ENCODE measurements at regions not wholly inside any gene's neighbourhood (a gene's known extent, or its start where the extent isn't known, plus 50 kb on each side); places are given as distances from the start of the nearest gene placed in this dataset.

DNA sequence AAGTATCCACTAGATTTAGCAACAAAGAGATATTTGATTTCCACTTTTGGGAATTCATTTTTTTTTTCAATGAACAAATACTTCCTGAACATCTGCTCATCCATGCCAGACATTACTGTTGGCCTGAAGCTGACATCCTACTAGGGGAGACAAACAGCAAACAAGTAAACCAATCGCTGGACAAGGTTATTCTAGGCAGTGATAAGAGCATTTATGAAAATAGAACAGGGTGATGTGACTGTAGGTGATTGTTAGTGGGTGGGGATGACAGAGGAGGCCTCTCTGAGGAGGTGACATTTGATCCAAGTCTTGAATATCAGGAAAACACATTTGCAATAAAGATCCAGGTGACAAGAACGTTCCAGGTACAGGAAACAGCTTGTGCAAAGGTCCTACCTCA lies 89.1 kb upstream of the FAM180A start:
- Histone ChIP-seq H3K9me3 (ENCODE audit: insufficient read depth, low read depth, low read length) (no peaks in the 10 kb centered on the region), H4K20me1 (ENCODE audit: insufficient read depth, low read length, poor library complexity, severe bottlenecking) (no peaks in the 10 kb centered on the region), H3K4me2 (ENCODE audit: low read depth, low read length, poor library complexity, severe bottlenecking) (no peak overlapping the region), H3K4me1 (ENCODE audit: insufficient read depth, low read length, poor library complexity, severe bottlenecking) (no peaks in the 10 kb centered on the region), H3F3A (ENCODE audit: low read depth) (no peaks in the 10 kb centered on the region), H3K4me3 (ENCODE audit: low read length, poor library complexity, severe bottlenecking) (no peak overlapping the region), H3K79me2 (ENCODE audit: insufficient read depth, low read length) (no peaks in the 10 kb centered on the region), H2AFZ (ENCODE audit: low read length) (no peak overlapping the region), H3K9ac (ENCODE audit: low read depth, low read length, poor library complexity, severe bottlenecking) (no peak overlapping the region), H3K27me3 (ENCODE audit: insufficient read depth, low read length, poor library complexity, severe bottlenecking) (no peaks in the 10 kb centered on the region), H3K36me3 (ENCODE audit: insufficient read depth, low read length) (no peaks in the 10 kb centered on the region), H3K9me2 (replicated peaks; ENCODE audit: low read depth, low read length) (no peaks in the 10 kb centered on the region)
- TF ChIP-seq CTCF (conservative IDR thresholded peaks at IDR 0.05; ENCODE audit: low read length) (no peak), EZH2phosphoT487 (IDR thresholded peaks at IDR 0.05; ENCODE audit: borderline replicate concordance) (no peak)

GRCh38 chr7:135834266-135834665 lies 85.7 kb upstream of the FAM180A start:
- Histone ChIP-seq H3K36me3 (ENCODE audit: insufficient read depth, low read length) (no peaks in the 10 kb centered on the region), H3K4me2 (ENCODE audit: low read depth, low read length, poor library complexity, severe bottlenecking) (no peak overlapping the region), H3K27me3 (ENCODE audit: insufficient read depth, low read length, poor library complexity, severe bottlenecking) (no peaks in the 10 kb centered on the region), H3K4me1 (ENCODE audit: insufficient read depth, low read length, poor library complexity, severe bottlenecking) (no peaks in the 10 kb centered on the region), H3K79me2 (ENCODE audit: insufficient read depth, low read length) (no peaks in the 10 kb centered on the region), H2AFZ (ENCODE audit: low read length) (no peak overlapping the region), H3F3A (ENCODE audit: low read depth) (no peaks in the 10 kb centered on the region), H3K9me3 (ENCODE audit: insufficient read depth, low read depth, low read length) (no peaks in the 10 kb centered on the region), H3K4me3 (ENCODE audit: low read length, poor library complexity, severe bottlenecking) (no peak overlapping the region), H3K9me2 (replicated peaks; ENCODE audit: low read depth, low read length) (no peaks in the 10 kb centered on the region), H4K20me1 (ENCODE audit: insufficient read depth, low read length, poor library complexity, severe bottlenecking) (no peaks in the 10 kb centered on the region), H3K9ac (ENCODE audit: low read depth, low read length, poor library complexity, severe bottlenecking) (no peak overlapping the region)
- TF ChIP-seq EZH2phosphoT487 (IDR thresholded peaks at IDR 0.05; ENCODE audit: borderline replicate concordance), result no peak

- Histone ChIP-seq H3K36me3 (ENCODE audit: insufficient read depth, low read length) (no peaks in the 10 kb centered on the region), H3K79me2 (ENCODE audit: insufficient read depth, low read length) (no peaks in the 10 kb centered on the region), H3K27me3 (ENCODE audit: insufficient read depth, low read length, poor library complexity, severe bottlenecking) (no peaks in the 10 kb centered on the region), H3K9me3 (ENCODE audit: insufficient read depth, low read depth, low read length) (no peaks in the 10 kb centered on the region), H3K9me2 (replicated peaks; ENCODE audit: low read depth, low read length) (no peaks in the 10 kb centered on the region), H3F3A (ENCODE audit: low read depth) (no peaks in the 10 kb centered on the region), H3K4me3 (ENCODE audit: low read length, poor library complexity, severe bottlenecking) (no peak overlapping the region), H2AFZ (ENCODE audit: low read length) (no peak overlapping the region), H3K4me2 (ENCODE audit: low read depth, low read length, poor library complexity, severe bottlenecking) (no peak overlapping the region), H4K20me1 (ENCODE audit: insufficient read depth, low read length, poor library complexity, severe bottlenecking) (no peaks in the 10 kb centered on the region), H3K4me1 (ENCODE audit: insufficient read depth, low read length, poor library complexity, severe bottlenecking) (no peaks in the 10 kb centered on the region), H3K9ac (ENCODE audit: low read depth, low read length, poor library complexity, severe bottlenecking) (no peak overlapping the region)
- TF ChIP-seq EZH2phosphoT487 (IDR thresholded peaks at IDR 0.05; ENCODE audit: borderline replicate concordance) (no peak), CTCF (conservative IDR thresholded peaks at IDR 0.05; ENCODE audit: low read length) (no peak)
Measured at GRCh38 chr7:135833642-135834041, 85.0 kb upstream of the FAM180A start.

- H2AFZ ChIP-seq (ENCODE audit: low read length), result no peak overlapping the region
- no peaks in the 10 kb centered on the region for H3K36me3 ChIP-seq (ENCODE audit: insufficient read depth, low read length)
- no peaks in the 10 kb centered on the region for H3K27me3 ChIP-seq (ENCODE audit: insufficient read depth, low read length, poor library complexity, severe bottlenecking)
- no peaks in the 10 kb centered on the region for H3K79me2 ChIP-seq (ENCODE audit: insufficient read depth, low read length)
- H3K9me2 ChIP-seq (replicated peaks; ENCODE audit: low read depth, low read length), result no peaks in the 10 kb centered on the region
- TF ChIP-seq EZH2phosphoT487 (IDR thresholded peaks at IDR 0.05; ENCODE audit: borderline replicate concordance) (no peak), CTCF (conservative IDR thresholded peaks at IDR 0.05; ENCODE audit: low read length) (no peak)
- H3K9me3 ChIP-seq (ENCODE audit: insufficient read depth, low read depth, low read length), result no peaks in the 10 kb centered on the region
- no peak overlapping the region for H3K9ac ChIP-seq (ENCODE audit: low read depth, low read length, poor library complexity, severe bottlenecking)
- no peak overlapping the region for H3K4me3 ChIP-seq (ENCODE audit: low read length, poor library complexity, severe bottlenecking)
- H3K4me1 ChIP-seq (ENCODE audit: insufficient read depth, low read length, poor library complexity, severe bottlenecking), result no peaks in the 10 kb centered on the region
- H3F3A ChIP-seq (ENCODE audit: low read depth), result no peaks in the 10 kb centered on the region
- no peak overlapping the region for H3K4me2 ChIP-seq (ENCODE audit: low read depth, low read length, poor library complexity, severe bottlenecking)
- H4K20me1 ChIP-seq (ENCODE audit: insufficient read depth, low read length, poor library complexity, severe bottlenecking), result no peaks in the 10 kb centered on the region
Measured at GRCh38 chr7:135831455-135832195, 83.0 kb upstream of the FAM180A start.
